ENCODE measurements at regions not wholly inside any gene's neighbourhood (a gene's known extent, or its start where the extent isn't known, plus 50 kb on each side); places are given as distances from the start of the nearest gene placed in this dataset.

GRCh38 chr18:60987963-60988362, 345.3 kb upstream of the CDH20 start:
- Histone ChIP-seq H3K9ac (ENCODE audit: low read depth, low read length) (no peak overlapping the region), H3K36me3 (ENCODE audit: insufficient read depth, low read depth, low read length) (no peaks in the 10 kb centered on the region), H3K27me3 (ENCODE audit: insufficient read depth, low read length) (no peaks in the 10 kb centered on the region), H3K9me3 (ENCODE audit: insufficient read depth, low read depth, low read length) (peaks cover 2% of the 10 kb centered on the region), H3K27ac (ENCODE audit: low read length) (no peak overlapping the region), H3K4me1 (ENCODE audit: insufficient read depth, low read length) (no peaks in the 10 kb centered on the region), H3K4me3 (ENCODE audit: low read length) (no peak overlapping the region)

- H3K27me3 ChIP-seq (ENCODE audit: insufficient read depth, low read length) = no peaks in the 10 kb centered on the region
- H3K36me3 ChIP-seq (ENCODE audit: insufficient read depth, low read depth, low read length) = no peaks in the 10 kb centered on the region
- H3K4me1 ChIP-seq (ENCODE audit: insufficient read depth, low read length) = no peaks in the 10 kb centered on the region
- peaks cover 5% of the 10 kb centered on the region; the same call in 1 of the 2 replicates for H3K9me3 ChIP-seq (ENCODE audit: insufficient read depth, low read depth, low read length)
- no peak overlapping the region for H3K9ac ChIP-seq (ENCODE audit: low read depth, low read length)
- no peak overlapping the region for H3K27ac ChIP-seq (ENCODE audit: low read length)
- H3K4me3 ChIP-seq (ENCODE audit: low read length) = no peak overlapping the region
Measured at GRCh38 chr18:60996326-60996725, 336.9 kb upstream of the CDH20 start.

- Histone ChIP-seq H3K9ac (ENCODE audit: low read depth, low read length) (no peak overlapping the region), H3K4me3 (ENCODE audit: low read length) (no peak overlapping the region), H3K27me3 (ENCODE audit: insufficient read depth, low read length) (no peaks in the 10 kb centered on the region), H3K9me3 (ENCODE audit: insufficient read depth, low read depth, low read length) (peaks cover 5% of the 10 kb centered on the region; the same call in 1 of the 2 replicates), H3K27ac (ENCODE audit: low read length) (no peak overlapping the region), H3K36me3 (ENCODE audit: insufficient read depth, low read depth, low read length) (no peaks in the 10 kb centered on the region), H3K4me1 (ENCODE audit: insufficient read depth, low read length) (no peaks in the 10 kb centered on the region)
Measured at GRCh38 chr18:60996822-60997221, 336.4 kb upstream of the CDH20 start.

- no peaks in the 10 kb centered on the region for H3K36me3 ChIP-seq (ENCODE audit: insufficient read depth, low read depth, low read length)
- H3K27ac ChIP-seq (ENCODE audit: low read length) = no peak overlapping the region
- H3K4me3 ChIP-seq (ENCODE audit: low read length) = no peak overlapping the region
- H3K4me1 ChIP-seq (ENCODE audit: insufficient read depth, low read length) = no peaks in the 10 kb centered on the region
- no peaks in the 10 kb centered on the region for H3K9me3 ChIP-seq (ENCODE audit: insufficient read depth, low read depth, low read length)
- no peaks in the 10 kb centered on the region for H3K27me3 ChIP-seq (ENCODE audit: insufficient read depth, low read length)
- no peak overlapping the region for H3K9ac ChIP-seq (ENCODE audit: low read depth, low read length)
Measured at GRCh38 chr18:61001138-61001537, 332.1 kb upstream of the CDH20 start.

DNA sequence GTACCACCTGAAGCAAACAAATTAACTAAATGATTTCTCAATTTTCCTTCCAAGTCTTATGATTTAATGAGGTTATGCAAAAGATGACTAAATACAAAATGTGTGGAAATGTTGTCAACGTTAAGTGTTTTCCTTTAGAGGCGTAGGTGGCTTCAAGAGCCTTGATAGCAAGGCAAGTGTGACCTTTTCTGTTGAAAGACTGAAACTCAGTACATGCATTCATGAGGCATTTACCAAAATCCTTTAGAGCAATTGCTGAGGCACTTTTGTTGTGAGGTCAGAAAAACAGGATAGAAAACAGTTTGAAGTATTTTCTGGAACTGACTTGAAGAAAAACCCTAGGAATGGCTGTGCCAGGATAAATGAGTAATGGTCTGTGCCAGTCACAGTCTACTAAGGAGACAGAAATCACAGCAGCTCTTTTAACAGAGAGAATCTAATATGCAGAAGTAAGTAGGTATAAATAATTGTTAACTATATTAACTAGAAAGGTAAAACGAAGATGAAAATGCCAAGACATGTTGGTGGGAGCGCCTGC, 326.5 kb upstream of the CDH20 start:
- Histone ChIP-seq H3K9ac (ENCODE audit: low read depth, low read length) (no peak overlapping the region), H3K27ac (ENCODE audit: low read length) (no peak overlapping the region), H3K27me3 (ENCODE audit: insufficient read depth, low read length) (no peaks in the 10 kb centered on the region), H3K36me3 (ENCODE audit: insufficient read depth, low read depth, low read length) (no peaks in the 10 kb centered on the region), H3K9me3 (ENCODE audit: insufficient read depth, low read depth, low read length) (no peaks in the 10 kb centered on the region), H3K4me1 (ENCODE audit: insufficient read depth, low read length) (peaks cover 7% of the 10 kb centered on the region), H3K4me3 (ENCODE audit: low read length) (no peak overlapping the region)

- Histone ChIP-seq H3K36me3 (ENCODE audit: insufficient read depth, low read depth, low read length) (no peaks in the 10 kb centered on the region), H3K4me1 (ENCODE audit: insufficient read depth, low read length) (no peaks in the 10 kb centered on the region), H3K27me3 (ENCODE audit: insufficient read depth, low read length) (no peaks in the 10 kb centered on the region), H3K9me3 (ENCODE audit: insufficient read depth, low read depth, low read length) (peaks cover 7% of the 10 kb centered on the region; the same call in 1 of the 2 replicates), H3K4me3 (ENCODE audit: low read length) (no peak overlapping the region), H3K27ac (ENCODE audit: low read length) (no peak overlapping the region), H3K9ac (ENCODE audit: low read depth, low read length) (no peak overlapping the region)
Measured at GRCh38 chr18:61019338-61020301, 313.6 kb upstream of the CDH20 start.

- peaks cover 7% of the 10 kb centered on the region; the same call in 1 of the 2 replicates for H3K9me3 ChIP-seq (ENCODE audit: insufficient read depth, low read depth, low read length)
- H3K4me1 ChIP-seq (ENCODE audit: insufficient read depth, low read length) = no peaks in the 10 kb centered on the region
- no peak overlapping the region for H3K9ac ChIP-seq (ENCODE audit: low read depth, low read length)
- H3K36me3 ChIP-seq (ENCODE audit: insufficient read depth, low read depth, low read length) = no peaks in the 10 kb centered on the region
- H3K27ac ChIP-seq (ENCODE audit: low read length) = no peak overlapping the region
- H3K4me3 ChIP-seq (ENCODE audit: low read length) = no peak overlapping the region
- H3K27me3 ChIP-seq (ENCODE audit: insufficient read depth, low read length) = no peaks in the 10 kb centered on the region
Measured at GRCh38 chr18:61025596-61025995, 307.6 kb upstream of the CDH20 start.

GRCh38 chr18:61031626-61032025, 301.6 kb upstream of the CDH20 start:
- Histone ChIP-seq H3K4me3 (ENCODE audit: low read length) (no peak overlapping the region), H3K27ac (ENCODE audit: low read length) (no peak overlapping the region), H3K36me3 (ENCODE audit: insufficient read depth, low read depth, low read length) (no peaks in the 10 kb centered on the region), H3K9me3 (ENCODE audit: insufficient read depth, low read depth, low read length) (no peaks in the 10 kb centered on the region), H3K9ac (ENCODE audit: low read depth, low read length) (no peak overlapping the region), H3K27me3 (ENCODE audit: insufficient read depth, low read length) (no peaks in the 10 kb centered on the region), H3K4me1 (ENCODE audit: insufficient read depth, low read length) (no peaks in the 10 kb centered on the region)

DNA sequence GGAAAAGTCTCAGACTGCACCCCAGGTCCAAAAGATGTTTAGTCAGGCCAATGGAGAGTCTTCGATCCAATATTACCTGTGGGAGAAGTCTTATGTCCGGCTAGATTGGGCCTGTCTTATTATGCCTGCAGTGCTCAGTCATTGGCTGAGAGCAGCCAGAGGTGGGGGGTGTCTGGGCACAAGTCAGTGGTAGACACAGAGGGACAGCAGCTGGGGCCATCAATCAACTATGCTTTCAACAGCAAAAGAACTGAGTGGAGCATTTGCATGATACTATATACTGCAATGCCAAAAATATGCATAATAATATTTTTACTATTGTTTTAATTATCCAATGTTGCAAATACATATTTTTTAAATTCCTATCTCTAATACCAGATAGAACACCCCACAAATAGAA, 298.6 kb upstream of the CDH20 start:
- Histone ChIP-seq H3K9ac (ENCODE audit: low read depth, low read length) (no peak overlapping the region), H3K36me3 (ENCODE audit: insufficient read depth, low read depth, low read length) (no peaks in the 10 kb centered on the region), H3K27me3 (ENCODE audit: insufficient read depth, low read length) (no peaks in the 10 kb centered on the region), H3K9me3 (ENCODE audit: insufficient read depth, low read depth, low read length) (no peaks in the 10 kb centered on the region), H3K4me3 (ENCODE audit: low read length) (no peak overlapping the region), H3K27ac (ENCODE audit: low read length) (no peak overlapping the region), H3K4me1 (ENCODE audit: insufficient read depth, low read length) (no peaks in the 10 kb centered on the region; the same call in 1 of the 2 replicates)

- Histone ChIP-seq H3K9me3 (ENCODE audit: insufficient read depth, low read depth, low read length) (no peaks in the 10 kb centered on the region), H3K4me3 (ENCODE audit: low read length) (no peak overlapping the region), H3K9ac (ENCODE audit: low read depth, low read length) (no peak overlapping the region), H3K36me3 (ENCODE audit: insufficient read depth, low read depth, low read length) (no peaks in the 10 kb centered on the region), H3K27me3 (ENCODE audit: insufficient read depth, low read length) (no peaks in the 10 kb centered on the region), H3K27ac (ENCODE audit: low read length) (no peak overlapping the region), H3K4me1 (ENCODE audit: insufficient read depth, low read length) (no peaks in the 10 kb centered on the region; the same call in 1 of the 2 replicates)
Measured at GRCh38 chr18:61039251-61039650, 294.0 kb upstream of the CDH20 start.

GRCh38 chr18:61047794-61048193, 285.4 kb upstream of the CDH20 start:
- Histone ChIP-seq H3K4me1 (ENCODE audit: insufficient read depth, low read length) (no peaks in the 10 kb centered on the region), H3K4me3 (ENCODE audit: low read length) (no peak overlapping the region), H3K9ac (ENCODE audit: low read depth, low read length) (no peak overlapping the region), H3K27ac (ENCODE audit: low read length) (no peak overlapping the region), H3K9me3 (ENCODE audit: insufficient read depth, low read depth, low read length) (no peaks in the 10 kb centered on the region; the same call in 1 of the 2 replicates), H3K36me3 (ENCODE audit: insufficient read depth, low read depth, low read length) (no peaks in the 10 kb centered on the region), H3K27me3 (ENCODE audit: insufficient read depth, low read length) (no peaks in the 10 kb centered on the region)

DNA sequence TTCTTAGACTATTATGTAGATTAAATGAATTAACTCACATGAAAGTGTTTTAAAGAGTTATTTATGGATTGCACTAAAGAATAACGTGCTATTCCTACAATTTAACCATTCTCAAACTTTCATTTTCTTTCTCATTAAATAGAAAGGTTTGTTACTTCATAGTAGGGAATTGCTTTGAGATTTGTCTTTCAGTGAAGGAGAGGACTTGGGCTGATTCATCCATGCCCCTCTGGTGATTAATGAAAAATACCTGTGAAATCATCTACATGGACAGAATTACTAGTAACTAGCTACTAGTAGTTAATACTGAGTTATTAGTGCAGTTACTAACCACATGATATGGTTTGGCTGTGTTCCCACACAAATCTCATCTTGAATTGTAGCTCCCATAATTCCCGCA, 275.8 kb upstream of the CDH20 start:
- Histone ChIP-seq H3K27me3 (ENCODE audit: insufficient read depth, low read length) (no peaks in the 10 kb centered on the region), H3K4me3 (ENCODE audit: low read length) (no peak overlapping the region), H3K36me3 (ENCODE audit: insufficient read depth, low read depth, low read length) (no peaks in the 10 kb centered on the region), H3K9me3 (ENCODE audit: insufficient read depth, low read depth, low read length) (no peaks in the 10 kb centered on the region), H3K4me1 (ENCODE audit: insufficient read depth, low read length) (peaks cover 5% of the 10 kb centered on the region; the same call in 1 of the 2 replicates), H3K27ac (ENCODE audit: low read length) (no peak overlapping the region), H3K9ac (ENCODE audit: low read depth, low read length) (no peak overlapping the region)
